Activated CD4-positive, alpha-beta T cell treated with anti-CD3 and anti-CD28 coated beads, Interleukin-2, amount 50 U/mL, for 1 hour (primary cell): ENCODE measurements at regions not wholly inside any gene's neighbourhood (a gene's known extent, or its start where the extent isn't known, plus 50 kb on each side); places are given as distances from the start of the nearest gene placed in this dataset.

Source experiments
- DNase-seq: peaks from one replicate; pipeline ENCODE4 v3.0.0-alpha.2; 2020

DNA sequence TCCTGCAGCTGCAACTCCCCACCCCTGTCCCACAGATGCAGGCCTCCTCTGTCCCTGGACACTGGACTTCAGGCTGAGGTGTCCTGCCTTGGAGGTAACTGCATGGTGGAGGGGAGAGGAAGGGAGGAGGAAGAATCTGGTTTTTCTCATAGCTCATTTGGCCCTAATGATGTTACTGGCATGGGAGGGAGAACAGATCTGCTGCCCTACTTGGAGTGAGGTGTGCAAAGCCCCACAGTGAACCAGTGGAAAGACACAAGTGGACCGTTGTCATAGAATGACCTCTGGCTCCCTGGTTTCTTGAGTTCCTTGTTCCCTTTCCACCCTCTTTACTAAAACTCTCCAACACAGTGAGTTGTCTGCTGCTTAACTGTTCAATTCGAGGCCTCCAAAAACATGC, 215.9 kb downstream of the BARX2 start:
- no peak for DNase-seq

DNA sequence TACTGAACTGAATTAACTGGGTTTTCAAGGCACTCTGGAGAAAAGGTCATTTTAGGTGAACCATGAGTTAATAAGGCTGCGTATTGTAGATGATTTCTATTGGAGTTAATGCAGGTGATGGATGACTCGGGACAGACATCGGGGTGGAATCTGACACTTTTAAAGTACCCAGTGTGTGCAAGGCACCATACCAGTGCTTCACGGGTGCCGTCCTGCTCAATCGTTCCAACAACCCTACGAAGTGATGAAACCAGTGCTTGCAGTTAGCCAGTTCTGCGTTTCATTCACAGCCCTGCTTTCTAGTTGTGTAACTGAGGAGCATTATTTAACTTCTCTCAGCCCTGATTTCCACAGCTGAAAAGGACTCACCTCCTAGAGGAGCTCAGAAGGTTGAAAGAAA, 216.5 kb downstream of the BARX2 start:
- no peak for DNase-seq

DNA sequence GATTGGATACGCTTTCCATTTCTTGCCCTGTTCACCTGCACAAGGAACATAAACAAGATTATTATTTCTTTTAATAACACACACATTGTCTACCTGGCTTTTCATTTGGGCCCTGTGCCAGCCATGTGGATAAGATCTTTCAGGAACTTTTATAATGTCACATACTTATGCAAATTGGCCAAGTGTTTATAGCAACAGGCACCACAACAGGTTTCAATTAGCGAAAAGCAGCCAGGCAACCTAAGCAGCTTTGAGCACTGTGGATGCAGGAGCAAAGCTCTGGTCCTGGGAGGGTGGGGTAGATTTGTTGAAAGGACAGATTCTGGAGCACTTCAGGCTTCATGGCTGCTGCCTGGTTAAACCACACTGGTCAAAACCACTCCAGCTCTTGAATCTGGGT, 217.4 kb downstream of the BARX2 start:
- no peak for DNase-seq

DNA sequence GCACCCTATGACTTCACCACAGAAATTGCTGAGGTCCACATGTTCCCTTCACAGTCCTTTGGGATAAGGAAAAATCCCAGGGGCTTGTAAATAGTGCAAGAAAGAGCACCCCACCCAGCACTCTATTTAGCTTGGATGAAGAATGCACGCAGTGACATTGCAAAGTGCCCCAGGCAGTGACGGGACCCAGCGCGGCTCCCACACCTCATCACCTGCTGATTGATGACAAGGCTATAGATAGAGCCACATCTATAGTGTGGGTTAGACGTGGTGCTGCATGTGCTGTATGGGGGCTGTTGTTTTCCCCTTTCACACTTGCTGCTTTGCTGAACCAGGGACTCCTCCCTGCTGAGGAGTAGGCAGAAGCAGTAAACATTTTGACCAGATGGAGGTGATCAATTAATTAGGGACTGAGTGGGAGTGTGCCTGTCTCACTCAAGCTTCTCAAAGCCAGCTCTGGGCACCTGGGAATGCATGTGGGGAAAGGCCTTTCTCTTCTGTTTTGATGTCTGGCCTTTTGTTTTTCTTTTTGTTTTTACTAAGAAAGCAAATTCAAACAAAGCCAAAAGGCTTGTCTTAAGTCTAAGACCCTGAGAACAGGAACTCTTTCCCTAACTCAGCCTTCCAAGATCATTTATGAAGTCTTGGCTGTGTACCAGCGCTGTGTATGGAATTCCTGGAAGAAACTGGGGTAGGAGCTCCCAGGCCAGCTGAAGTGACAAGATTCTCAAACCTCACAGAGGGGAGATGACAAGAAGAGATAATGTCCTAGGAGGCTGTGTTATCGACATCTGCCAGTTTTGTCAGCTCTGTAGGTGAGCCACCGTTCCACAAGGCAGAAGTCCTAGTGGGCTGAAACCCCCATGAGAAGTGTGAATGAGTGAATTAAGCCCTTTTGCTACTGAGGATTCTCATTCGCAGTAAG, 219.7 kb downstream of the BARX2 start:
- DNase-seq, result no peak

DNA sequence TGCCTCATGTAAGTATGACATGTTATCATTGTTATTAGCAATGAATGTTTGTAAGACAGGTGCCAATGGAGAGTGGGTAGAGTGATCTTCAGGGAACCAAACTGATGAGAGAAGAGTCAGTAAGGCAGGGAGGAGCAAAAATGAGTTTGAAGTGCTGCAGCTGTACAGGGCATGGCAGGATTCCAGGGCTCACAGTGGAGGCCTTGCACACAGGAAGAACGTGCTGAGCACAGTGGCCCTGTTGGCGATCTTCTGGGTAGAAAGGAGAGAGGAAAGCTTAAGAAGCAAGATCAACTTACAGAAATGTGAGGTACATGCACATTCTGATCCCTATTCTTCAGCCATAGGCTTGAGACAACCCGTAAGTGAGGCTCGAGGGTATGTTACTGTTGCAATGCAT, 219.3 kb upstream of the TMEM45B start:
- DNase-seq, result no peak

DNA sequence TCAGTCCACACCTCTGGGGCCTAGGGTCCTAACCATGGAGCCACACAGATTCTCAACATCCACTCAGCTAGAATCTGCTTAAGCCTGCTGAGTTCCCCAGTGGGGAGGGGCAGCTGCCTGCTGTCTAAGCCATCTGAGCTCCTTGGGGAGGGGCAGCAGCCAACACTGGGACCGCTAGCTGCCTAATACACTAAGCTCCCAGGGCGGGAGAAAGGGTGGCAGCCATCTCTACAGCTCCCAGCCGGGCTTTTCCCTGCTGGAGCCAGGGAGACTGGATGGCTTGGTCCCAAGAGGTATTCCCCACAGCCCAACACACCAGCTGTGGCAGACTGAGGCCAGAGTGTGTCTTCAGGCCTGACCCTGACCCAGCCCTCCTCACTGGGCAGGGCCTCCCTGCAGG, 217.3 kb upstream of the TMEM45B start:
- DNase-seq, result no peak

DNA sequence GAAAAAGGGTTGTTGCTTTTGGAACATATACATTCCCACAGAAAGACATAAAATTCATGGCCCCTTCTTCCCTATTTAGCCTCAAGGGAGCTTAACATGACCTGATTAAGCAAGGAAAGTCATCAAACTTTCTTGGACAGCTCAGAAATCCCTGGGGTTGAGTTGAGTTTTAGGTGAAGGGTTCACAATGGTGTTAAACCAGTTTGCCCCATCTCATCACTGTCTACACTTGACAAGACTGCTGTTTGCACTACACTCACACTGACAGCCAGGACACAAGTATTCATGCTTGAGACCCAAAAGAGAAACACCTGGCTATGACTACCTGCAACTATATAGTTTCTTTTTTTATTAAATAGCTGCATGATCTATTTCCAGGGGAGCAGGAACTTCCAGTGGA, 209.8 kb upstream of the TMEM45B start:
- no peak for DNase-seq

DNA sequence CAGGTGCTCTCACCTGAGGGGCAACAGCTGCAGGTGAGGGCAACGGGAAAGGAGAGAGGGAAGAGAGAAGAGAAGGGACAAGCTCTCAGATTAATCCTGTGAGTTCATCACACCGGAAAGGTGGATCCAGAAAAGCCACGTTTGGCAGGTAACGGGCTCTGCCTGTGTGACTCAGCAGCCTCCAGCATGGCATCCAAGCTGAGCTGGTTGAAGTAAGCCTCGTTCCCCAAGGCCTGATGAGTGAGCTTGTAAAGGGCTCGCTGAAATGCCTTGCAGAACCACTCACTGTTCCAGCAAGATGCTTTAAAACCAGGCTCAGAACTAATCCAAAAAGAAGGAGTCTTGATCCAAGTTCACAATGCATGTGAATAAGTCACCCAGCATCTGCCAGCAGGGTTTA, 206.9 kb upstream of the TMEM45B start:
- DNase-seq, result no peak

DNA sequence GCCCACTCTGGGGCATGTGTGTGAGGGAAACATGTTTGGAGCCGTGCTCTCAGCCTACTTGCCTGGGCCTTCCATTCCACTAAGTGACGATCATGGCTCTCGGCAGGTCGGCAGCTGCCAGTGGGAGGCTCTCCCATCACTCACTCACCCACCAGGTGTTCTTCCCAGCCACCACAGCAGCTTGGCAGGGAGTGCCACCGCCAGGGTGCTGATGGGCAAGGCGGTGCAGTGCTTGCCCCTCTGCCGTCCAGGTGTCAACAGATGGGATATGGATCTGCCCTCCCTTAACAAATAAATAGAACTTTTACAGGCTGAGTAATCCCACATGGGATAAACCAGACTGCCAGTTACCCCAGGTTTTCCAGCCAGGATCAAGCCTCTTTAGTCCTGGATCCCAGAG, 205.5 kb upstream of the TMEM45B start:
- DNase-seq, result no peak

DNA sequence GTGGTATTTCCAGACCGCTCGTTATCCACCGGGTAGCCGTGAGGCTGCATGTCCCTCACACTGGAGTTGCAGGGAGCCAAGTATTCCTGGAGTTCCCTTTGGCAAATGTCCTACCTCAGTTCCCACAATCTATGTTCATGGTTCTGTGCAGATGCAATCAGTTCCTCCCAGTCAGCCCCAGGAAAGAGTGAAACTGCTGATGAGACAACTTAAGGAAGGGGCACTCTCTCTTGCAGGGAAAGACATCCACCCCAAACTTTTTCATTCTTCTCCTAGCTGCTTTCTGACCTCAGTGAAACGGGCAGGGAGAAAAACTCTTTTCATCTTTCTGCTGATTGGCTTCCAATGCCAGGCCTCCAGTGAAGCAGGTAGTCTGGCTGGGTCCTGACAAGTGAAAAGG, 205.1 kb upstream of the TMEM45B start:
- DNase-seq, result no peak

DNA sequence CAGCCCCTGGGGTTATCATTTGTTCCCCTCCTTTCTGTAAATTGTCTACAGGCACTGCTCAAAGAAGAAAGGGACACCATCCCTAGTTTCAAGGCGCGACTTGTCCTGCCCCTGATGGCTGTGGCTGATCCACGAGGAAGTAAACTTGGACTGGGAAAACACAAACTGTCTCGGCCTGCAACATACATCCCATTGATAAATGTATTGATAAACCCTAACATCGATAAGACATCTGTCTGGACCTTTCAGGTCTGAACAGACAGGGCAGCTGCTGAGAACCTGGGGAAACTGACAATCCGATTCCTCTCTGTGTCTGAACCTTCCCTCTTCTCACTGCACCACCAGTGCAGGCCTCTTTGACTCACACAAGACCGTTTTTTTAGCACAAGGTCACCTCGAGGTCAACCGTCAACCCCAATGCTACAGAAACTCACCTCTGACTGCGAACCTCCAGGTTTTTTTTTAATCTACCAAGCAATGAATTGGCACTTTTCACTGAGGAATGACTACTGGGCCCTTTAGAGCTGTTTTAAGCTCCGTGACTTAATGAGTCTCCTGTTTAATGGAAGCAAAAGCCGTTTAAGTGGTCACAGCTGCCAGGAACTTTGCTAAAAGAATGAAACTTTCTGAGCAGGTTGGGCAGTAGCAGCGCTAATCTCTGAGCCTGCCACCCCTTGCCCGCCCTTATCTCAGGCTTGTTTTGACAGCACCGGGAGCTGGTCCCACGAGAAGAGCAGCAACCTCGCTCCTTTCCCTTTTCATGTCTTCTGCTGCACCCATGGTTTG, 203.8 kb upstream of the TMEM45B start:
- DNase-seq, result no peak

DNA sequence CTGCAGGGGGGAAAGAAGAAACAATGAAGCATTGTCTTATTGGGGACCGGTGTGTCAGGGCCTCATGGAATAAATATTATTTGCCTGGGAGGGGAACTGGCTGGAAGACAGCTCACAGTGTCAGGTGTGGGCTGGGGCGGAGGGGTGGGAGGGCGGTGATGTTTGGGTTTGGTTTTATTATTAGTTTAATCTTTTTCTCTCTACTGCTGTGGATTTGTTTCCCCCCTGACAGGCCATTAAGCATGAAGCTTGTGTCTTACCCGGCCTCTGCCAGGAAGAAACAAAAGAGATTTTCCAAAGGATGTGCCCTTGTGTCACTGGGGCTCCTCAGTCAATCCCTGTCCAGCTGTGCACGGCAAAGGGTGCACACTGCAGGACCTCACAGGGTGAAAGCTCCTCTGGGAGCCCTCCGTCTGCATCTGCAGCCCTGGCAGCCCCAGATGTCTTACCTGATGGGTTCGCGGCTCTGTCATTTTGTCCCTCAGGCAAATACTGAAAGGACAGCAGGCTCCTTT, 203.1 kb upstream of the TMEM45B start:
- no peak for DNase-seq

DNA sequence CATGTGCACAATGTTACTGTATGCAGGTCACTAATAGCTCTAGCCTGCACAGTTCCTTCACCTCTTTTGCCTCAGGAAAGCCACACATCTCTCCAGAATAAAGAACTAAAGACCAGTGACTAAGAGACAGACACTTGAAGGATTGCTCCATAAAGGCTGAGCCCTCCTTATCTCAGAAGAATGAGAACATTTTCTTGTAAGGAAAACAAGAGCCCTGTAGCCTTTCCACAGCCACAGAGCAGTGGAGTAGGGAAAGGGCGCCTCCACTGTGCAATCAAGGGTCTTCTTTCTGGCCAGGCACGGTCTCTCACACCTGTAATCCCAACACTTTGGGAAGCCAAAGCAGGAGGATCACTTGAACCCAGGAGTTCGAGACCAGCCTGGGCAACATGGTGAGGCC, 202.6 kb upstream of the TMEM45B start:
- DNase-seq, result no peak

DNA sequence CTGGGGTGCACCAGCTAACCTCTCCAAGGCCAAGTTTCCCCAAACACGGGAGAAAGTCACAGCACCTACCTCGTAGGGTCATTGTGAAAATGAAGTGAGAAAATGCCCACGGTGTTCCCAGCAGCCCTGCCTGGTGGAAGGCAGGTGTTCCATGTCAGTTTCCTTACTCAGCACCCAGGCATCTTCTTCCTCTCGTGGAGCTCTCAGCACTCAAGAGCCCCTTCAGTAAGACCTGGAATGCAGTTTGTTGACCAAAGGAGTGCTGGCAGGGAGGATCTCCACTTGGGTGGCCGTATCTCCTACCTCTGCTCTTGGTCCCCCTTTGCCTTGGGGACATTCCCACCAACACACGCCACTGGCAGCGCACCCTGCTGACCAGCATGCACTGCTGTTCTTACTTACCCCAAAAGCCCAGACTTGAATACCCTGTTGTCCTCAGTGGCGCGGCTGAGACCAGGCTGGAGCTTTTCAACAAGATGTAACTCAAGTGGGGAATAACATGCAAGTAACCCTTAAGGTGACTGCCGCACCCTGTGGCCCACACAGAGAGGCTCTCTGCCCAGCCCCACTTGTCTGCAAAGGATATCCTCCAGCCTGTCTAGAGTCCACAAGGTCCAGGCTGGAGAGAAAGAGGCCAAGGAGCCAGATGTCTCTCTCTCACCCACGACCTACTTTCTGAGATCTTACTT, 201.2 kb upstream of the TMEM45B start:
- no peak for DNase-seq

DNA sequence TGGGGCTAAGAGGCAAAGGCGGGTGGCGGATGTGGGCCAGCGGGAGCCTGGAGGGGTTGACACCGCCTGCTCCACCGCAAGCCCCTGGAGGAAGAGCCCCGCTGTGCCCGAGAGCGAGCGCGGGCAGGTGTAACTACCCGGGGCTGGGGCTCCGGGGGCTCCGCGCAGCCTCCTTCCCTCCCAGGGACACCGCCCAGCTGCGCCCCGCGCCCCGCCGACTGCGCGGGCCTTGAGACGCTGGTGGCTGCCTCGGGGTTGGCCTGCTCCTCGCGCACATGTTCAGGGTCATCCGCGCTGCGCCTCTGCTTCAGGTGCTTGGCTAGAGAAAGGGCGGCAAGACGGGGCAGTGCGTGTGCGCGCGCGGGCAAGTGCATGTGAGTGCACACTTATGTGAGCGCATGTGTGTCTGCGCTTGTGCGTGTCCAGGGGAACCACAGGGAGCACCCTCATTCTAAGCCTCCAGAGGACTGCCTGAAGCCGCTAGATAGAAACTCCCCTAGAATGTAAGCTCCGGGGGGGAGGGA, 197.5 kb upstream of the TMEM45B start:
- no peak for DNase-seq

DNA sequence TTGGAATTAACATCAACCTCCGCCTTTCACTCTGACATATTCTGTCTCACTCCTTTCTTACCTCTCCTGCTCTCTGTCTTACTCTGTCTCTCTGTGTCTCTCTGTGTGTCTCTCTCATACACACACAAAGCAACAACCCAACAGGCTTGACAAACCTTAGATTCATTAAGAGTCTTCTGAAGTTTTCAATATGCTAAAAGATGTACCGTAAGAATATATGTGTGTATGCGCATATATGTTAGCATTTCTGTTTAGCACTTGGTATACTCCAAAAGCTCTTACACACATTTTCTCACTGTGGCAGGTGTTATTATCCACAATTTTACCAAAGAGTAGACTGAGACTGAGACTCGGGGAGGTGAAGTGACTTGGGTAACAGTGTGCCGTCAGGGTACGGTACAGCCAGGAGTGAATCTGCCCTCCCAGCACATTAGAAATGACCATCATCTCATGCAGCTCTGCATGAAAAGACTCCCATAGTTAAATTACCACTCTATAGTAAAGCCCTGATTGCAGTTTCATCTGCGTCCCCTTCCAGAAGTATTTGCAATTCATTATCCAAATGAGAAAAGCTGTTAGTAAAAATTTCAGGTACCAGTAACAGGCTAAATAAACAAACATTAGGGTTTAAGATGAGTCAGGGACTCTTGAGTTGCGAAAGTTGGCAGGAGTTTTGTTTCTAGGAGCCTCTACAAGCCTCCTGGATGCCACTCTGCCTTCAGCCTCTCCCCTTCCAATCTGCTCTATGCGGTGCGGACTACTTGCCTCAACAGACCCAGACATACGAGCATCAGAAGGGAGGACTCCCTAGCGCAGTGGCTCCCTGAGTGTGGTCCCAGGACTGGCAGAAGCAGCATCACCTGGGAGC, 195.2 kb upstream of the TMEM45B start:
- no peak for DNase-seq

DNA sequence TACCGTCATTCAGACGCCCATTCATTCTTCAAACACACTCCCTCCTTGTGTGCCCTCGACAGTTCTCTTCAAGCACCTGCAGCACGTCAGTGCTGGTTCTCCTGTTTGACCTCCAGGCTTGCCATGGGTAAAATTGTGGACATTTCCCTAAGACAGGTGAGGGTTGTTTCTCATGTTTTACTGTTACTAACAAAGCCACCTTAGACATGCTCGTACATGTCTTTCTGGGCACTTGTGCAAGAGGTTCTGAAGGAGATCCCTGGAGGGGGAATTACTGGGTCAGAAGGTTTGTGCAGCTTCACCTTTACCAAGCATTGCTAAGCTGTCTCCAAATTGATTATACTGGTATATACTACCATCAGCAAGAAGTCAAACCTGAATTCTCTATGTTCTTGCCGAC, 189.7 kb upstream of the TMEM45B start:
- no peak for DNase-seq

DNA sequence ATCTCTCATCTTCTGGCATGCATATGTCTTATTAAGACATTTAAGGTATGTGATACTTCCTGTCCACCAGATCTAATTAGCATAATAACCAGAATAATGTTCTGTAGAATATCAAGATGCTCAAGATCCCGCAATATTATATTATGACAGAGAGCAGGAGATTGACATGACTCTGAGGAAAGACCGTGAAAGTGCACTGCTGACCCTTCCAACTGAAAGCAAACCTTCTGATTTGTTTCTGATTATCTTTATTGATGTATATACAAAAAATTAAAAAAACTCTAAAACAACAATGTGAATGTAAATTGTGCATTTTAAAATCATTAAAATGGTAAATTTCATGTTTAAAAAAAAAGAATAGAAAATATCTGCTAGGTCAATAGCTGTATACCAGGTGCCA, 184.4 kb upstream of the TMEM45B start:
- DNase-seq, result no peak

DNA sequence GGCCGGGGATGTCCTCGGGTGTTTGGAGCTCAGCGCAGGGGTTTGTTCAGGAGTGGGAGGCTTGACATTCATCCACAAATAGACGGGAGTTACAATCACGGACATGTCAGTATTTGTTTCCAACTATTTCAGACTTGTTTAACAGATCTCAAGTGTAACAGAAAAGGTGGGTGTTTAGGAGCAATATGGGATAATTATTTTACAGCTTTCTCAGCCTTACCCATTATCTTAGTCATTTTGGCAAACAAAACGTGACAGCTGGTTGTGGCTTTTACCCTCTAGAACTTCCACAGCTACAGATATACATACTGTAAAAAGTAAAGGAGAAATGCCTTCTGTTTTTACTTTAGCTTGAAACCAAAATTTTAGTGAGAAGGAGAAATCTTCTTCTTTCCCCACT, 178.7 kb upstream of the TMEM45B start:
- DNase-seq, result no peak

DNA sequence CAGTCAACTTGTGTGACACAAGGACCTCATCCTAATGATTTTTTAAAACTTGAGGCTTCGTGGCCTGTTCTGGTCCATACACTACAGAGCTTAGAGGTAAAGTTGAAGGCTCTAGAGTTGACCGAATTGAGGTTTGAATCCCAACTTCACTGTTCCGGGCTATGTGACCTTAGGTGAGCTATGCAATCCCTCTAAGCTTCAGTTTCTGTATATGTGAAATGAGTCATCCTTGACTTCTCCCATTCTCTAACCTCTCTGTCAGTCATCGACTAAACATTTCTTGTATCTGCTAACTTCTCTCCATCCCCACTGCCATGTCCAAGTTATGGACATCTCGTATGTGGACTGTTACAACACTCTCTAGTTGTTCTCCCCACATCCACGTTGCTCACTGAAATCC, 178.2 kb upstream of the TMEM45B start:
- DNase-seq, result no peak

DNA sequence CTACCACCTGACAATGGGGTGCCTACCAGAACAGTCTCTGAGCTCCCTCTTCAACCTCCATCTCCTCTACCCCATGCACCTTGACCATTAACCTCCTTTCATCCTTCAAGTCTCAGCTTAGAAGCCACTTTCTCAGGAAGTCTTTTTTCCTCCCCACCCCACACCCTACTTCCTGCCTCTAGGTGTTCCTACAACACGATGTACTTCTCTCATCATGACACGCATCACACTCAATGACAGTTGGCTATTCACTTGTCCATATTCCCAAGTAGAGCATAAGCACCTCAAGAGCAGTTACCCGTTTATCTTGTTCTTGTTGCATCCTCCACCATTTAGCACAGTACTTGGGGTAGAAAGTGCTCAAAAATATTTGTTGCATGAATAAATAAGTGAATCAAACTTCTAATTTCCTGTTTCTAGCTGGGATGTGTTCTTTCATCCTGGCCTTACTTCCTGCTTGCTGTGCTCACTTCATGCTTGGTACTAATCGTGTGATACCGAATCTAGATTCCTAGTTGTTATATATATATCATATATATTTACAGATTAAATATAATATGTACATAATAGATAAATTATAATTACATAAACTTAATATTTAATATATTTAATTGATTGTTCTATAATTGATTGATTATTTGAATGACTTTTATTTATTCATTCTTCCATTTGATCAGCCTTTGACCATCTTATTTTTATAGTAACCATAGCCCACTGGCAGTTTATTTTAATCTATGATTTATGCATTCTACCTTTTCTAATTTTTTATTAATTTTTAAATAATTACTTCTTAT, 177.5 kb upstream of the TMEM45B start:
- DNase-seq, result no peak
